ENCODE measurements at regions not wholly inside any gene's neighbourhood (a gene's known extent, or its start where the extent isn't known, plus 50 kb on each side); places are given as distances from the start of the nearest gene placed in this dataset.

DNA sequence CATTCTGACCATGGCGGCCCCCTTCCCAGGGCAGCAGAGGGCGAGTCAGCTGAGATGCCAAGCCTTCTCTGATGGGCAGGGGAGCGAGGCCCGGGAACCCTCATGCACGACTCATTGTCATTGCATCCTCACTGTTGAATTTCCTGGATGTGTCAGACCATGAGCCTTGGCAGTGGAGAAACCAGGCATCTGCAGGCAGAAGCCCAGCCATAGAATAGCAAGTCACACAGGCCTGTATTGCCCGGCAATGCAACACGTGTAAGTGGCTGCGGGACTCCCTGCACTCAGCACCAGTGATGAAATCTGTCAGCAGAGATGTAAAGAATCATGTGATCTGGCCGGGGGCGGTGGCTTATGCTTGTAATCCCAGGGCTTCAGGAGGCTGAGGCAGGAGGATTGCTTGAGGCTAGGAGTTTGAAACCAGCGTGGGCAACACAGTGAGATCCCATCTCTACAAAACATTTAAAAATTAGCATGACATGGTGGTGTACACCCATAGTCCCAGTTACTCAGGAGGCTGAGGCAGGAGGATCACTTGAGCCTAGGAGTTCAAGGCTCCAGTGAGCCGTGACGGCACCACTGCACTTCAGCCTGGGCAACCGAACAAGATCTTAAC lies 199.7 kb downstream of the KATNAL1 start:
- ATAC-seq (ENCODE audit: insufficient read depth, low read depth) = no peak
- peaks cover 3% of the 10 kb centered on the region for H3K4me1 ChIP-seq (ENCODE audit: insufficient read depth, low read length)
- no peaks in the 10 kb centered on the region for H3K27me3 ChIP-seq (ENCODE audit: insufficient read depth, low read length, poor library complexity)
- no peaks in the 10 kb centered on the region for H3K79me2 ChIP-seq (ENCODE audit: insufficient read depth, low read length)
- no peak overlapping the region for H2AFZ ChIP-seq (ENCODE audit: low read depth, low read length)
- no peak for DNase-seq
- H3K4me3 ChIP-seq (ENCODE audit: low read depth in 1 of 2, low read length in 2 of 2) = no peak overlapping the region
- no peaks in the 10 kb centered on the region for H4K20me1 ChIP-seq (ENCODE audit: insufficient read depth, low read length)
- H3K27ac ChIP-seq (ENCODE audit: low read length) = no peak overlapping the region
- H3K36me3 ChIP-seq (ENCODE audit: insufficient read depth, low read length) = no peaks in the 10 kb centered on the region
- TF ChIP-seq, protein P1, sequence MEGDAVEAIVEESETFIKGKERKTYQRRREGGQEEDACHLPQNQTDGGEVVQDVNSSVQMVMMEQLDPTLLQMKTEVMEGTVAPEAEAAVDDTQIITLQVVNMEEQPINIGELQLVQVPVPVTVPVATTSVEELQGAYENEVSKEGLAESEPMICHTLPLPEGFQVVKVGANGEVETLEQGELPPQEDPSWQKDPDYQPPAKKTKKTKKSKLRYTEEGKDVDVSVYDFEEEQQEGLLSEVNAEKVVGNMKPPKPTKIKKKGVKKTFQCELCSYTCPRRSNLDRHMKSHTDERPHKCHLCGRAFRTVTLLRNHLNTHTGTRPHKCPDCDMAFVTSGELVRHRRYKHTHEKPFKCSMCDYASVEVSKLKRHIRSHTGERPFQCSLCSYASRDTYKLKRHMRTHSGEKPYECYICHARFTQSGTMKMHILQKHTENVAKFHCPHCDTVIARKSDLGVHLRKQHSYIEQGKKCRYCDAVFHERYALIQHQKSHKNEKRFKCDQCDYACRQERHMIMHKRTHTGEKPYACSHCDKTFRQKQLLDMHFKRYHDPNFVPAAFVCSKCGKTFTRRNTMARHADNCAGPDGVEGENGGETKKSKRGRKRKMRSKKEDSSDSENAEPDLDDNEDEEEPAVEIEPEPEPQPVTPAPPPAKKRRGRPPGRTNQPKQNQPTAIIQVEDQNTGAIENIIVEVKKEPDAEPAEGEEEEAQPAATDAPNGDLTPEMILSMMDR (IDR thresholded peaks at IDR 0.05; ENCODE audit: borderline replicate concordance, extremely low read depth, low read length, poor library complexity, severe bottlenecking) = no peak
- TF ChIP-seq EZH2 (IDR thresholded peaks at IDR 0.05; ENCODE audit: borderline replicate concordance, low read depth, low read length, severe bottlenecking) = no peak
- no peaks in the 10 kb centered on the region for H3K9me3 ChIP-seq (ENCODE audit: insufficient read depth, low read length, severe bottlenecking)
- no peak overlapping the region for H3K4me2 ChIP-seq (ENCODE audit: insufficient read depth, low read length)
- H3K9ac ChIP-seq (ENCODE audit: low read depth, low read length) = no peak overlapping the region

DNA sequence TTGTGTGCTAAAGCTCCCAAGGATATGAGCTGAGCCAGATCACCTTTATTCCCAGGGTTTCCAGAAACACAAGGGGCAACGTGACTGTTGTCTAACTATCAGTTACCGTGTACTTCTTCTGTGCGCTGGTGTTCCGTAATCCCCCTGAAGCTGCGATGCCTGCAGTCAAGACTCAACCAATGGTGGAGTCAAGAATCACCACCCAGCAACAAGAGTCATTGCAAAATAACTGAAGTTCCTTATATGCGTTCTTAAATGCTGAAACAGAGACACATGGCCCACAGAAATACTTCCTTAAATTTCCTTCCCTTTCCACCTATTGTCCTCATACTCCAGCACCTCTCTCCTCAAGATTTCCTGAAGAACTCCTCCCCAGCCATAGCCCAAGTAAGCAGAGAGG lies 200.2 kb downstream of the KATNAL1 start:
- no peak for ATAC-seq (ENCODE audit: insufficient read depth, low read depth)
- no peaks in the 10 kb centered on the region for H3K27me3 ChIP-seq (ENCODE audit: insufficient read depth, low read length, poor library complexity)
- no peaks in the 10 kb centered on the region for H3K9me3 ChIP-seq (ENCODE audit: insufficient read depth, low read length, severe bottlenecking)
- H3K79me2 ChIP-seq (ENCODE audit: insufficient read depth, low read length) = no peaks in the 10 kb centered on the region
- H3K36me3 ChIP-seq (ENCODE audit: insufficient read depth, low read length) = no peaks in the 10 kb centered on the region
- DNase-seq = no peak
- H2AFZ ChIP-seq (ENCODE audit: low read depth, low read length) = no peak overlapping the region
- no peak overlapping the region for H3K9ac ChIP-seq (ENCODE audit: low read depth, low read length)
- no peak overlapping the region for H3K27ac ChIP-seq (ENCODE audit: low read length)
- H4K20me1 ChIP-seq (ENCODE audit: insufficient read depth, low read length) = no peaks in the 10 kb centered on the region
- TF ChIP-seq, protein P1 (IDR thresholded peaks at IDR 0.05; ENCODE audit: borderline replicate concordance, extremely low read depth, low read length, poor library complexity, severe bottlenecking) = no peak
- no peak for TF ChIP-seq EZH2 (IDR thresholded peaks at IDR 0.05; ENCODE audit: borderline replicate concordance, low read depth, low read length, severe bottlenecking)
- no peaks in the 10 kb centered on the region for H3K4me1 ChIP-seq (ENCODE audit: insufficient read depth, low read length)
- H3K4me2 ChIP-seq (ENCODE audit: insufficient read depth, low read length) = no peak overlapping the region
- H3K4me3 ChIP-seq (ENCODE audit: low read depth in 1 of 2, low read length in 2 of 2) = no peak overlapping the region

DNA sequence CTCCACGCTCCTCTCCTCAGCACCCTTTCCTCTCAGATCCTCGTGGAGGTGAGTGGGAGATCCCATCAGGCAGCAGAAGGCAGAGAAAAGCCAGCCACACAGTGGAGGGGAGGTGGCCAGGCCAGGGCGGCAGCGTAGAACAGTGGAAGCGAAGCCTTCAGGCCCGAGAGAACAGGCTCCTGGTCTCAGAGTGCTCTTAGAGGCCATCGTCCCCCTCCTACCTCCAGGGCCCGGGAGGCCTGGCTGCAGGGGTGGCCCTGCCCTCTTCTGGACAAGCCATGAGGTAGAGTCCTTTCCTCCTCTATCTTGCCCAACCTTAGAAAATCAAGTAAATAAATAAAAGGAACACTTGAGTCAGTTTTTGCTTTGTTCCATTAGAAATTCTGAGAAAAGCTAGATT lies 202.0 kb downstream of the KATNAL1 start:
- Histone ChIP-seq H3K27ac (ENCODE audit: low read length) (no peak overlapping the region), H3K4me3 (ENCODE audit: low read depth in 1 of 2, low read length in 2 of 2) (no peak overlapping the region), H2AFZ (ENCODE audit: low read depth, low read length) (no peak overlapping the region), H3K4me1 (ENCODE audit: insufficient read depth, low read length) (no peaks in the 10 kb centered on the region), H3K79me2 (ENCODE audit: insufficient read depth, low read length) (no peaks in the 10 kb centered on the region), H3K9ac (ENCODE audit: low read depth, low read length) (no peak overlapping the region), H3K9me3 (ENCODE audit: insufficient read depth, low read length, severe bottlenecking) (no peaks in the 10 kb centered on the region), H3K4me2 (ENCODE audit: insufficient read depth, low read length) (no peak overlapping the region), H3K36me3 (ENCODE audit: insufficient read depth, low read length) (no peaks in the 10 kb centered on the region), H4K20me1 (ENCODE audit: insufficient read depth, low read length) (no peaks in the 10 kb centered on the region), H3K27me3 (ENCODE audit: insufficient read depth, low read length, poor library complexity) (no peaks in the 10 kb centered on the region)
- DNase-seq (no peak), ATAC-seq (ENCODE audit: insufficient read depth, low read depth) (no peak)
- no peak for TF ChIP-seq EZH2 (IDR thresholded peaks at IDR 0.05; ENCODE audit: borderline replicate concordance, low read depth, low read length, severe bottlenecking)
- TF ChIP-seq, protein P1 (IDR thresholded peaks at IDR 0.05; ENCODE audit: borderline replicate concordance, extremely low read depth, low read length, poor library complexity, severe bottlenecking) = no peak
